ENCODE measurements at regions not wholly inside any gene's neighbourhood (a gene's known extent, or its start where the extent isn't known, plus 50 kb on each side); places are given as distances from the start of the nearest gene placed in this dataset.

DNA sequence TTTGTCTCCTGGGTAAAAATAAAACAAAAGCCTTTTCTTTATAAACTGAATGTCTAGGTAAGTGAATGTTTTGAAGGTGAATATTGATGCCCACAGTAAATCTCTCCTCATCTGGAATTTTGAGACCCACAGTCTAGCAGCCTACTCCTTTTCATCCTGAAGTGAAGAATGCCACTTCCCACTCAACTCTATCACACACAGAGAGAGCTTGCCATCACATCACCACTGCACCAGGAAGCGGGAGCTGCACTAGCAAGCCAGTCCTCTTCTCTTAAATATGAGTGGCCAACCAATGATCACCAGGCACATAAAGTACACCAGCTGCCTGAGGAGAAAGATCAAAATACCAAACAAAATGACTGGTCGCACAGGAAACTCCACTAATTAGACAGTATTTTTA is 140.8 kb downstream of the MRPL39 start:
- ATAC-seq (ENCODE audit: low read depth), result no peak
- Histone ChIP-seq H3K9me3 (ENCODE audit: severe bottlenecking) (no peaks in the 10 kb centered on the region), H3K36me3 (ENCODE audit: low read depth) (no peaks in the 10 kb centered on the region)

DNA sequence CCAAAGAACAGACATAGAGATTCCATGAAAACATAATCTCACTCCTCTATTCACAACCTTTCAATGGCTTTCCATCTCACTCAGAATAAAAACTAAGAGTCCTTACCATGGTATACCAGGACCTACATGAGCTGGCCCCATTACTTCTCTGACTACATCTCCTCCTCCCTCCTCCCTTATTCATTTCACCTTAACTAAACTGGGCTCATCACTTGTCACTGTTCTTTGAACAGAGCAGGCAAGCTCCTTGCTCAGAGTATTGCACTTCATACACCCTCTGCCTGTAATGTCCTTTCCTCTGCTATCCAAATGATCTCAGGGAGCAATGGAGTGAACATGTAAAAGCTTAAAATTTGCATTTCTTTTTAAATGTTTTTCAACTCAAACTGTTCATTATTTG is 142.0 kb downstream of the MRPL39 start:
- H3K4me3 ChIP-seq (ENCODE audit: severe bottlenecking), result no peak overlapping the region
- DNase-seq (ENCODE audit: low spot score) (no peak), ATAC-seq (ENCODE audit: low read depth) (no peak)
- no peaks in the 10 kb centered on the region for H3K9me3 ChIP-seq (ENCODE audit: severe bottlenecking)
- TF ChIP-seq CTCF (IDR thresholded peaks at IDR 0.05; ENCODE audit: poor library complexity, severe bottlenecking), result no peak
- no peaks in the 10 kb centered on the region for H3K4me1 ChIP-seq (ENCODE audit: insufficient read depth, poor library complexity, severe bottlenecking)
- H3K27ac ChIP-seq (ENCODE audit: poor library complexity, severe bottlenecking), result no peak overlapping the region
- no peaks in the 10 kb centered on the region for H3K27me3 ChIP-seq (ENCODE audit: insufficient read depth, poor library complexity, severe bottlenecking)
- no peaks in the 10 kb centered on the region for H3K36me3 ChIP-seq (ENCODE audit: low read depth)

More for the DNA sequence above, 140.8 kb downstream of the MRPL39 start:
- Histone ChIP-seq H3K27ac (ENCODE audit: poor library complexity, severe bottlenecking) (no peak overlapping the region), H3K27me3 (ENCODE audit: insufficient read depth, poor library complexity, severe bottlenecking) (no peaks in the 10 kb centered on the region), H3K4me3 (ENCODE audit: severe bottlenecking) (no peak overlapping the region), H3K4me1 (ENCODE audit: insufficient read depth, poor library complexity, severe bottlenecking) (no peaks in the 10 kb centered on the region)
- no peak for TF ChIP-seq CTCF (IDR thresholded peaks at IDR 0.05; ENCODE audit: poor library complexity, severe bottlenecking)
- no peak for DNase-seq (ENCODE audit: low spot score)

- Histone ChIP-seq H3K4me1 (ENCODE audit: insufficient read depth, poor library complexity, severe bottlenecking) (no peaks in the 10 kb centered on the region), H3K27me3 (ENCODE audit: insufficient read depth, poor library complexity, severe bottlenecking) (no peaks in the 10 kb centered on the region), H3K27ac (ENCODE audit: poor library complexity, severe bottlenecking) (no peak overlapping the region), H3K4me3 (ENCODE audit: severe bottlenecking) (no peak overlapping the region), H3K9me3 (ENCODE audit: severe bottlenecking) (no peaks in the 10 kb centered on the region), H3K36me3 (ENCODE audit: low read depth) (no peaks in the 10 kb centered on the region)
- ATAC-seq (ENCODE audit: low read depth) (no peak; the same call in 2 of the 3 replicates), DNase-seq (ENCODE audit: low spot score) (no peak)
- TF ChIP-seq CTCF (IDR thresholded peaks at IDR 0.05; ENCODE audit: poor library complexity, severe bottlenecking), result no peak
Measured at GRCh38 chr21:25464275-25464674, 143.0 kb downstream of the MRPL39 start.

DNA sequence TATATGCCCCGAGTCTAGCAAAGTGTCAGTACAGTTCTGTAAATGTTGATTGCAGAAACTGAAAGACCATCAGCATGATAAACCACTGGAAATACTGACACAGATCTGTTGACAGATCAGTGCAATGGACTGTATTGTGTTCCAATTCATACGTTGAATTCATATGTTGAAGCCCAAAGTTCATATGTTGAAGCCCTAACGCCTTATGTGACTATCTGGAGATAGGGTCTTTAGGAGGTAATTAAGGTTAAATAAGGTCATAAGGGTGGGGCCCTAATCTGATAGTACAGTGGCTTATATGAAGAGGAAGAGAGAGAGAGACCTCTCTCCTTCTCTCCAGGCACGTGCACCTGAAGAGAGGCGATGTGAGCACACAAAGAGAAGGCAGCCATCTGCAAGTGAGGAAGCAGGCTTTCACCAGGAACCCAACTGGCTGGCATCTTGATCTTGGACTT is 144.7 kb downstream of the MRPL39 start:
- no peaks in the 10 kb centered on the region for H3K27me3 ChIP-seq (ENCODE audit: insufficient read depth, poor library complexity, severe bottlenecking)
- H3K9me3 ChIP-seq (ENCODE audit: severe bottlenecking), result no peaks in the 10 kb centered on the region
- H3K36me3 ChIP-seq (ENCODE audit: low read depth), result no peaks in the 10 kb centered on the region
- no peak for TF ChIP-seq CTCF (IDR thresholded peaks at IDR 0.05; ENCODE audit: poor library complexity, severe bottlenecking)
- no peak for ATAC-seq (ENCODE audit: low read depth)
- no peak for DNase-seq (ENCODE audit: low spot score)
- no peak overlapping the region for H3K4me3 ChIP-seq (ENCODE audit: severe bottlenecking)
- no peaks in the 10 kb centered on the region for H3K4me1 ChIP-seq (ENCODE audit: insufficient read depth, poor library complexity, severe bottlenecking)
- H3K27ac ChIP-seq (ENCODE audit: poor library complexity, severe bottlenecking), result no peak overlapping the region

- DNase-seq (ENCODE audit: low spot score) (no peak), ATAC-seq (ENCODE audit: low read depth) (no peak)
- Histone ChIP-seq H3K4me1 (ENCODE audit: insufficient read depth, poor library complexity, severe bottlenecking) (peaks cover 4% of the 10 kb centered on the region), H3K4me3 (ENCODE audit: severe bottlenecking) (no peak overlapping the region), H3K36me3 (ENCODE audit: low read depth) (no peaks in the 10 kb centered on the region), H3K9me3 (ENCODE audit: severe bottlenecking) (no peaks in the 10 kb centered on the region), H3K27ac (ENCODE audit: poor library complexity, severe bottlenecking) (no peak overlapping the region), H3K27me3 (ENCODE audit: insufficient read depth, poor library complexity, severe bottlenecking) (no peaks in the 10 kb centered on the region)
- no peak for TF ChIP-seq CTCF (IDR thresholded peaks at IDR 0.05; ENCODE audit: poor library complexity, severe bottlenecking)
Measured at GRCh38 chr21:25461725-25462124, 145.6 kb downstream of the MRPL39 start.

Data from RWPE2 (cell line).